OCI-LY7 (cell line): ENCODE measurements at regions not wholly inside any gene's neighbourhood (a gene's known extent, or its start where the extent isn't known, plus 50 kb on each side); places are given as distances from the start of the nearest gene placed in this dataset.

Experiments used
- BruUV-seq: library from RNA; stranded (reverse); fragments of 400-500 nt; replicated peaks from 2 replicates; lab custom pipeline; 2021; lab: Mats Ljungman, UMichigan
- CTCF ChIA-PET: fragments of 300-600 bp; sonication (Branson Sonifier 250); formaldehyde crosslinking; loops from one replicate; lab custom pipeline; 2022; ENCODE audit warnings: antibody characterized with exemption; ENCODE audit not compliant: unreplicated experiment; lab: Charles Lee
- POLR2A ChIA-PET: fragments of 300-600 bp; sonication (Branson Sonifier 250); formaldehyde crosslinking; loops from one replicate; lab custom pipeline; 2022; ENCODE audit warnings: antibody characterized with exemption; lab: Charles Lee
- DNase-seq: peaks from one replicate; pipeline ENCODE4 v3.0.0-alpha.2; 2015; ENCODE audit warnings: low spot score
- H2AFZ ChIP-seq: fragments of 200-600 bp; sonication (generic), shearing (Covaris generic); 2 replicates; pipeline ENCODE4 v1.6.1; 2014; ENCODE audit warnings: mild to moderate bottlenecking, antibody characterized with exemption, low read length, moderate library complexity
- H3K27ac ChIP-seq: fragments of 200-600 bp; sonication (generic); 2 replicates; pipeline ENCODE4 v1.5.1; 2014; ENCODE audit warnings: mixed run types, low read depth, mild to moderate bottlenecking, moderate library complexity, low read length, inconsistent platforms; ENCODE audit not compliant: poor library complexity, severe bottlenecking
- H3K36me3 ChIP-seq: fragments of 200-600 bp; sonication (generic); 2 replicates; pipeline ENCODE4 v1.6.1; 2014; ENCODE audit warnings: mild to moderate bottlenecking, antibody characterized with exemption, low read length, moderate library complexity, mixed read lengths; ENCODE audit not compliant: insufficient read depth
- H3K4me1 ChIP-seq: fragments of 200-600 bp; sonication (generic); 2 replicates; pipeline ENCODE4 v1.5.1; 2014; ENCODE audit warnings: mild to moderate bottlenecking, low read length; ENCODE audit not compliant: insufficient read depth, poor library complexity, severe bottlenecking
- H3K4me2 ChIP-seq: fragments of 200-600 bp; sonication (generic); 2 replicates; pipeline ENCODE4 v1.6.1; 2014; ENCODE audit warnings: mild to moderate bottlenecking, low read length
- H3K4me3 ChIP-seq: fragments of 200-600 bp; sonication (generic); 2 replicates; pipeline ENCODE4 v1.5.1; 2014; ENCODE audit warnings: mild to moderate bottlenecking, low read depth, low read length; ENCODE audit not compliant: poor library complexity, severe bottlenecking
- H3K79me2 ChIP-seq: fragments of 200-600 bp; sonication (generic); 2 replicates; pipeline ENCODE4 v1.6.1; 2016; ENCODE audit warnings: low read depth, mild to moderate bottlenecking, low read length, moderate library complexity, mixed read lengths; ENCODE audit not compliant: insufficient read depth
- H3K9me2 ChIP-seq: fragments of 200-600 bp; sonication (generic); 2 replicates; pipeline ENCODE4 v1.6.1; 2016; ENCODE audit warnings: mild to moderate bottlenecking, low read length, mixed read lengths; ENCODE audit not compliant: insufficient read depth
- H3K9me3 ChIP-seq: fragments of 200-600 bp; sonication (generic); 2 replicates; pipeline ENCODE4 v1.6.1; 2014; ENCODE audit warnings: mild to moderate bottlenecking, mixed run types, low read length, mixed read lengths
- H4K20me1 ChIP-seq: fragments of 200-600 bp; sonication (generic); 2 replicates; pipeline ENCODE4 v1.6.1; 2014; ENCODE audit warnings: mild to moderate bottlenecking, antibody characterized with exemption, low read length, moderate library complexity, mixed read lengths; ENCODE audit not compliant: insufficient read depth
- CTCF ChIP-seq: fragments of 200-600 bp; sonication (generic); conservative IDR thresholded peaks from 2 replicates; pipeline ENCODE4 v1.5.1; 2014; ENCODE audit warnings: mild to moderate bottlenecking, antibody characterized with exemption, low read length, moderate library complexity, mixed read lengths
- EZH2phosphoT487 ChIP-seq: fragments of 200-600 bp; sonication (generic); IDR thresholded peaks from 2 replicates; pipeline ENCODE4 v1.6.1; 2018; ENCODE audit warnings: low read depth, borderline replicate concordance, mild to moderate bottlenecking, mixed run types, antibody characterized with exemption, low read length, moderate library complexity, mixed read lengths
- intact Hi-C: fragments of 100-400 bp; cut with micrococcal nuclease; formaldehyde crosslinking; loops from one replicate; pipeline ENCODE4 v1.10.0; 2022; ENCODE audit not compliant: unreplicated experiment

GRCh38 chr3:115450036-115450435 is 173.3 kb upstream of the GAP43 start:
- no peak overlapping the region for H3K4me3 ChIP-seq
- no peak overlapping the region for H3K4me2 ChIP-seq
- H3K27ac ChIP-seq, result no peak overlapping the region
- no peaks in the 10 kb centered on the region for H4K20me1 ChIP-seq
- no peak for DNase-seq
- TF ChIP-seq CTCF, result no peak
- TF ChIP-seq EZH2phosphoT487, result no peak
- H3K9me3 ChIP-seq, result no peaks in the 10 kb centered on the region
- H3K4me1 ChIP-seq, result no peaks in the 10 kb centered on the region
- H3K9me2 ChIP-seq, result no peaks in the 10 kb centered on the region
- POLR2A ChIA-PET, result no interaction called here
- CTCF ChIA-PET, result no interaction called here
- intact Hi-C loops, result no loop called here
- no peaks in the 10 kb centered on the region for H3K79me2 ChIP-seq
- no TSS peak for BruUV-seq
- no peaks in the 10 kb centered on the region for H3K36me3 ChIP-seq
- H2AFZ ChIP-seq, result no peak overlapping the region

- Histone ChIP-seq H3K9me2 (no peaks in the 10 kb centered on the region), H3K79me2 (no peaks in the 10 kb centered on the region), H3K27ac (no peak overlapping the region), H3K4me2 (no peak overlapping the region), H4K20me1 (no peaks in the 10 kb centered on the region), H3K4me3 (no peak overlapping the region), H3K4me1 (no peaks in the 10 kb centered on the region), H3K36me3 (no peaks in the 10 kb centered on the region), H3K9me3 (no peaks in the 10 kb centered on the region), H2AFZ (no peak overlapping the region)
- TF ChIP-seq CTCF (no peak), EZH2phosphoT487 (no peak)
- no peak for DNase-seq
- BruUV-seq, result no TSS peak
- intact Hi-C loops, result no loop called here
- POLR2A ChIA-PET, result interaction anchor here (0.7 kb wide), 1 partner anchor 8 kb away, joined by 3 read pairs; no protein-coding TSS in a partner anchor
- CTCF ChIA-PET, result no interaction called here
Measured at GRCh38 chr3:115464036-115464435, 159.3 kb upstream of the GAP43 start.

GRCh38 chr3:115469649-115470048 is 153.7 kb upstream of the GAP43 start:
- BruUV-seq, result no TSS peak
- POLR2A ChIA-PET, result interaction anchor here (0.8 to 0.9 kb wide), 2 partner anchors 104 to 358 kb away, joined by 3 read pairs; no protein-coding TSS in a partner anchor
- no peaks in the 10 kb centered on the region for H3K4me1 ChIP-seq
- H4K20me1 ChIP-seq, result no peaks in the 10 kb centered on the region
- H3K9me2 ChIP-seq, result no peaks in the 10 kb centered on the region
- no peak for DNase-seq
- no peaks in the 10 kb centered on the region for H3K79me2 ChIP-seq
- no peak overlapping the region for H3K27ac ChIP-seq
- no peak overlapping the region for H3K4me3 ChIP-seq
- intact Hi-C loops, result no loop called here
- CTCF ChIA-PET, result no interaction called here
- no peaks in the 10 kb centered on the region for H3K9me3 ChIP-seq
- H3K36me3 ChIP-seq, result no peaks in the 10 kb centered on the region
- H2AFZ ChIP-seq, result no peak overlapping the region
- no peak overlapping the region for H3K4me2 ChIP-seq
- TF ChIP-seq CTCF (no peak), EZH2phosphoT487 (no peak)
